ENCODE measurements at regions not wholly inside any gene's neighbourhood (a gene's known extent, or its start where the extent isn't known, plus 50 kb on each side); places are given as distances from the start of the nearest gene placed in this dataset.

DNA sequence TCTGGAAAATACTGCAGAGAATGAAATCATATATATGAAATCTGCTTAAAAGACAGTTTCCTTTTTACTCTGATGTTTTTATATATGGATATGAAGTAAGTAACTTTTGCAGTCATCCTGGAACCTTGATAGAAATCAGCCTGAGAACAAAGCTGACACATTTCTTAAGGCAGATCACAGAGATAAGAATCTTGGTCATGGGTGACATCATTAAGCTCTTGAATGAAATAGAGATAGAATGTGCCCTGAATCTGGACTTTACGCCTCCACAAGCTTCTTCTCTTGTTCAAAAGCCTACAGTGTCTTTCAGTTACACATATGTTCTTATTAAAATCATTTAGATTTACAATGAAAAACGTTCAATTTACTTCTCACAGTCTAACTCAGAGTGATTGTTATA, 319.1 kb upstream of the CNTNAP2 start:
- TF ChIP-seq POLR2A (IDR thresholded peaks at IDR 0.05) = no peak
- TF ChIP-seq, protein P1, sequence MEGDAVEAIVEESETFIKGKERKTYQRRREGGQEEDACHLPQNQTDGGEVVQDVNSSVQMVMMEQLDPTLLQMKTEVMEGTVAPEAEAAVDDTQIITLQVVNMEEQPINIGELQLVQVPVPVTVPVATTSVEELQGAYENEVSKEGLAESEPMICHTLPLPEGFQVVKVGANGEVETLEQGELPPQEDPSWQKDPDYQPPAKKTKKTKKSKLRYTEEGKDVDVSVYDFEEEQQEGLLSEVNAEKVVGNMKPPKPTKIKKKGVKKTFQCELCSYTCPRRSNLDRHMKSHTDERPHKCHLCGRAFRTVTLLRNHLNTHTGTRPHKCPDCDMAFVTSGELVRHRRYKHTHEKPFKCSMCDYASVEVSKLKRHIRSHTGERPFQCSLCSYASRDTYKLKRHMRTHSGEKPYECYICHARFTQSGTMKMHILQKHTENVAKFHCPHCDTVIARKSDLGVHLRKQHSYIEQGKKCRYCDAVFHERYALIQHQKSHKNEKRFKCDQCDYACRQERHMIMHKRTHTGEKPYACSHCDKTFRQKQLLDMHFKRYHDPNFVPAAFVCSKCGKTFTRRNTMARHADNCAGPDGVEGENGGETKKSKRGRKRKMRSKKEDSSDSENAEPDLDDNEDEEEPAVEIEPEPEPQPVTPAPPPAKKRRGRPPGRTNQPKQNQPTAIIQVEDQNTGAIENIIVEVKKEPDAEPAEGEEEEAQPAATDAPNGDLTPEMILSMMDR (IDR thresholded peaks at IDR 0.05) = no peak

All from thyroid gland (tissue), 4 donors.